ENCODE measurements at regions not wholly inside any gene's neighbourhood (a gene's known extent, or its start where the extent isn't known, plus 50 kb on each side); places are given as distances from the start of the nearest gene placed in this dataset.

- TF ChIP-seq, protein P1, sequence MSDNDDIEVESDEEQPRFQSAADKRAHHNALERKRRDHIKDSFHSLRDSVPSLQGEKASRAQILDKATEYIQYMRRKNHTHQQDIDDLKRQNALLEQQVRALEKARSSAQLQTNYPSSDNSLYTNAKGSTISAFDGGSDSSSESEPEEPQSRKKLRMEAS (IDR thresholded peaks at IDR 0.05; ENCODE audit: low read depth, low read length) = no peak
- no peak for TF ChIP-seq DPF2 (IDR thresholded peaks at IDR 0.05)
- no peak for TF ChIP-seq EP300 (IDR thresholded peaks at IDR 0.05; ENCODE audit: borderline replicate concordance in 1 of 2, control insufficient read depth in 1 of 2, low read depth in 2 of 2, low read length in 2 of 2)
- TF ChIP-seq MTA3 (IDR thresholded peaks at IDR 0.05; ENCODE audit: borderline replicate concordance, low read length) = no peak
- TF ChIP-seq CTCF (IDR thresholded peaks at IDR 0.05 in 2 of 3, conservative IDR thresholded peaks at IDR 0.05 in 1 of 3; ENCODE audit: control insufficient read depth in 2 of 3, extremely low read depth in 1 of 3, insufficient read depth in 1 of 3, low read depth in 3 of 3, low read length in 3 of 3) = peak; percentile 18 to 25 (median 19); a peak in 2 of 6 replicates
- TF ChIP-seq MXI1 (IDR thresholded peaks at IDR 0.05; ENCODE audit: low read depth, low read length) = no peak
- TF ChIP-seq CHD2 (IDR thresholded peaks at IDR 0.05; ENCODE audit: borderline replicate concordance, low read depth, low read length) = no peak
Measured at GRCh38 chr18:35777039-35777438, 195.4 kb upstream of the RMP24 start.
